IMR-90 (cell line): ENCODE measurements at regions not wholly inside any gene's neighbourhood (a gene's known extent, or its start where the extent isn't known, plus 50 kb on each side); places are given as distances from the start of the nearest gene placed in this dataset.

ENCODE experiments used
- ATAC-seq: fragments of 200-7000 bp; cut with Tn5 transposase; 2 replicates; pipeline ENCODE4 v1.9.1; 2020; ENCODE audit warnings: low read depth, mild to moderate bottlenecking, moderate library complexity
- BruUV-seq: library from RNA; stranded (reverse); fragments of 400-500 nt; replicated peaks from 2 replicates; lab custom pipeline; 2021; lab: Mats Ljungman, UMichigan
- CTCF ChIA-PET: fragments of 300-600 bp; formaldehyde crosslinking; extraction: SDS; loops from one replicate; lab custom pipeline; 2021; ENCODE audit warnings: antibody characterized with exemption; lab: Yijun Ruan, JAX
- POLR2A ChIA-PET: fragments of 300-600 bp; sonication (Branson Sonifier 250); formaldehyde crosslinking; loops from one replicate; lab custom pipeline; 2022; ENCODE audit warnings: antibody characterized with exemption; ENCODE audit not compliant: unreplicated experiment; lab: Charles Lee
- DNase-seq: peaks from one replicate; pipeline ENCODE4 v3.0.0; 2013
- H2AFZ ChIP-seq: replicated peaks from 2 replicates; pipeline ENCODE3; 2013; ENCODE audit warnings: low read length, mild to moderate bottlenecking; ENCODE audit not compliant: poor library complexity
- H2AK5ac ChIP-seq: 2 replicates; pipeline ENCODE4 v1.6.1; 2013; ENCODE audit warnings: low read depth, low read length, inconsistent platforms
- H2AK9ac ChIP-seq: replicated peaks from 2 replicates; pipeline ENCODE3; 2013; ENCODE audit warnings: mild to moderate bottlenecking, low read depth, low read length, moderate library complexity; ENCODE audit not compliant: poor library complexity
- H2BK120ac ChIP-seq: 2 replicates; pipeline ENCODE4 v1.6.1; 2013; ENCODE audit warnings: low read depth, low read length, inconsistent platforms
- H2BK15ac ChIP-seq: 3 replicates; pipeline ENCODE4 v1.6.1; 2013; ENCODE audit warnings: low read depth, low read length, inconsistent platforms
- H2BK20ac ChIP-seq: 2 replicates; pipeline ENCODE4 v1.6.1; 2013; ENCODE audit warnings: low read depth, mild to moderate bottlenecking, inconsistent platforms, low read length, moderate library complexity
- H2BK5ac ChIP-seq: 2 replicates; pipeline ENCODE4 v1.6.1; 2013; ENCODE audit warnings: mild to moderate bottlenecking, low read depth, low read length, inconsistent platforms; ENCODE audit not compliant: poor library complexity, severe bottlenecking
- H3K14ac ChIP-seq: replicated peaks from 2 replicates; pipeline ENCODE4 v1.6.1; 2013; ENCODE audit warnings: low read depth, low read length, inconsistent platforms
- H3K18ac ChIP-seq: 2 replicates; pipeline ENCODE4 v1.6.1; 2013; ENCODE audit warnings: low read depth, low read length, control low read depth
- H3K23ac ChIP-seq: 2 replicates; pipeline ENCODE4 v1.6.1; 2013; ENCODE audit warnings: low read depth, low read length, inconsistent platforms
- H3K27ac ChIP-seq: 2 replicates; pipeline ENCODE4 v1.5.1; 2013; ENCODE audit warnings: mild to moderate bottlenecking, control low read depth, low read length; ENCODE audit not compliant: insufficient read depth
- H3K27me3 ChIP-seq: 2 replicates; pipeline ENCODE4 v1.6.1; 2013; ENCODE audit warnings: low read length; ENCODE audit not compliant: control insufficient read depth, insufficient read depth
- H3K36me3 ChIP-seq: 2 replicates; pipeline ENCODE4 v1.6.1; 2013; ENCODE audit warnings: low read length, mixed read lengths; ENCODE audit not compliant: control insufficient read depth, insufficient read depth
- H3K4ac ChIP-seq: 2 replicates; pipeline ENCODE4 v1.6.1; 2013; ENCODE audit warnings: low read depth, low read length, inconsistent platforms
- H3K4me1 ChIP-seq: 2 replicates; pipeline ENCODE4 v1.6.1; 2013; ENCODE audit warnings: low read length, mixed read lengths; ENCODE audit not compliant: control insufficient read depth, insufficient read depth
- H3K4me2 ChIP-seq: 2 replicates; pipeline ENCODE4 v1.6.1; 2013; ENCODE audit warnings: low read depth, mild to moderate bottlenecking, control low read depth, low read length, moderate library complexity
- H3K4me3 ChIP-seq: 2 replicates; pipeline ENCODE4 v1.5.1; 2013; ENCODE audit warnings: low read depth, mild to moderate bottlenecking, control low read depth, low read length, moderate library complexity; ENCODE audit not compliant: insufficient read depth
- H3K56ac ChIP-seq: 2 replicates; pipeline ENCODE4 v1.6.1; 2013; ENCODE audit warnings: low read length, inconsistent platforms; ENCODE audit not compliant: insufficient read depth; ENCODE audit errors: extremely low read depth
- H3K79me1 ChIP-seq, 2 experiments: 2 replicates each; pipeline ENCODE4 v1.6.1; 2013; ENCODE audit warnings: low read length in 2 of 2, inconsistent platforms in 1 of 2, low read depth in 1 of 2
- H3K9ac ChIP-seq: 2 replicates; pipeline ENCODE4 v1.6.1; 2013; ENCODE audit warnings: low read depth, low read length, control low read depth
- H3K9me1 ChIP-seq: 2 replicates; pipeline ENCODE4 v1.6.1; 2013; ENCODE audit warnings: low read length, inconsistent platforms; ENCODE audit not compliant: insufficient read depth
- H3K9me3 ChIP-seq: 2 replicates; pipeline ENCODE4 v1.6.1; 2013; ENCODE audit warnings: low read length; ENCODE audit not compliant: control insufficient read depth, insufficient read depth
- H4K20me1 ChIP-seq: 2 replicates; pipeline ENCODE4 v1.6.1; 2013; ENCODE audit warnings: low read length, inconsistent platforms; ENCODE audit not compliant: insufficient read depth
- H4K5ac ChIP-seq: 2 replicates; pipeline ENCODE4 v1.6.1; 2013; ENCODE audit warnings: mild to moderate bottlenecking, low read depth, low read length, control low read depth
- H4K8ac ChIP-seq, 2 experiments: 2 replicates each; pipeline ENCODE4 v1.6.1; 2013; ENCODE audit warnings: low read depth in 2 of 2, low read length in 2 of 2, control low read depth in 1 of 2, inconsistent platforms in 1 of 2
- H4K91ac ChIP-seq: 2 replicates; pipeline ENCODE4 v1.6.1; 2013; ENCODE audit warnings: low read depth, low read length, inconsistent platforms; ENCODE audit not compliant: insufficient read depth
- FOS ChIP-seq: fragments of 150-350 bp; IDR thresholded peaks from 2 replicates; pipeline ENCODE4 v1.6.1; 2016; ENCODE audit warnings: low read depth, low read length
- NFE2L2 ChIP-seq: fragments of 150-350 bp; IDR thresholded peaks from 2 replicates; pipeline ENCODE4 v1.6.1; 2016; ENCODE audit warnings: low read depth, mild to moderate bottlenecking, low read length
- WGBS, 2 experiments: methylation state at CpG; one replicate each; pipeline versions ENCODE4 v1.1.5 to v1.1.7; 2013; ENCODE audit warnings: missing lambda C conversion rate in 2 of 2; ENCODE audit not compliant: insufficient read length in 1 of 2; ENCODE audit errors: extremely low coverage in 2 of 2; 5-methylcytosine and 5-hydroxymethylcytosine counted together
- dilution Hi-C: fragments of 300-500 bp; cut with HindIII; formaldehyde crosslinking; loops from one replicate; pipeline ENCODE4 v1.14.3; 2018; ENCODE audit warnings: low sequenced_read_pairs; ENCODE audit not compliant: unreplicated experiment
- in situ Hi-C: fragments of 300-500 bp; cut with MboI; formaldehyde crosslinking; loops from 3 replicates; pipeline ENCODE4 v1.14.3; 2019; ENCODE audit warnings: low sequenced_read_pairs, inconsistent platforms, mixed read lengths
- intact Hi-C: fragments of 100-400 bp; cut with micrococcal nuclease; formaldehyde crosslinking; loops from 2 replicates; pipeline ENCODE4 v1.10.0; 2022
- TF ChIP-seq, protein P1 (sequence below): conservative IDR thresholded peaks from 2 replicates; pipeline ENCODE4 v1.5.1; 2012; ENCODE audit warnings: mild to moderate bottlenecking, low read depth, low read length, improper control_type of control experiment
- TF ChIP-seq, protein P2 (sequence below): fragments of 150-350 bp; IDR thresholded peaks from 2 replicates; pipeline ENCODE4 v1.6.1; 2016; ENCODE audit warnings: low read depth, mild to moderate bottlenecking, low read length, moderate library complexity, borderline replicate concordance

DNA sequence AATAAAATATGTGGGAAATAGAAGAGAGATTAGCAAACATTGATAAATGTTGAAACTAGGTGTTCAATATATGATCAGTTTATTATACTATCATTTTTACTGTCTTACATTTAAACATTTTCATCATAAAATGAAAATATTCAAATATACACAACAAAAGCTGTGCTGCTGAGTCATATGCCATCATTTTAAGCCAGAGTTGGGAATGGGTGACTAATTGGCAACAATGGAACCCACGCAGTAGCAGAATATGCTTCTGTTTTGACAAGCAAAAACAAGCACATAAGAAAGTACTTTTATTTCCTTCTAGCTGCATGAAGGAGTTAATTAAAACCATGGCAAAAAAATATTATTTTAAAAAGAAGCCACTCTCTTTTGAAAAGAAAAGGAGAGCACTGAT is 340.0 kb upstream of the EDIL3 start:
- H3K23ac ChIP-seq = no peak overlapping the region
- no CpG with 5 or more reads among the region's 1 CpG for WGBS, 2 experiments
- in situ Hi-C loops = no loop called here
- DNase-seq (peak; percentile 75), ATAC-seq (peak; percentile 66; the same call in 1 of the 2 replicates)
- no peaks in the 10 kb centered on the region for H3K4me1 ChIP-seq
- dilution Hi-C loops = no loop called here
- no peak overlapping the region for H4K5ac ChIP-seq
- ChIA-PET POLR2A (no interaction called here), CTCF (interaction anchor here (0.6 kb wide), 1 partner anchor 303 kb away, joined by 5 read pairs; no protein-coding TSS in a partner anchor)
- H3K18ac ChIP-seq = no peak overlapping the region
- no peak overlapping the region for H3K4ac ChIP-seq
- no peaks in the 10 kb centered on the region for H3K9me1 ChIP-seq
- no peak overlapping the region for H2BK15ac ChIP-seq
- no peaks in the 10 kb centered on the region for H3K9me3 ChIP-seq
- no peaks in the 10 kb centered on the region for H3K36me3 ChIP-seq
- intact Hi-C loops = no loop called here
- H3K4me2 ChIP-seq = no peak overlapping the region
- H4K91ac ChIP-seq = no peak overlapping the region
- no peak overlapping the region for H3K14ac ChIP-seq
- TF ChIP-seq FOS = peak; percentile 56; the same call in 1 of the 2 replicates
- TF ChIP-seq, protein P1, sequence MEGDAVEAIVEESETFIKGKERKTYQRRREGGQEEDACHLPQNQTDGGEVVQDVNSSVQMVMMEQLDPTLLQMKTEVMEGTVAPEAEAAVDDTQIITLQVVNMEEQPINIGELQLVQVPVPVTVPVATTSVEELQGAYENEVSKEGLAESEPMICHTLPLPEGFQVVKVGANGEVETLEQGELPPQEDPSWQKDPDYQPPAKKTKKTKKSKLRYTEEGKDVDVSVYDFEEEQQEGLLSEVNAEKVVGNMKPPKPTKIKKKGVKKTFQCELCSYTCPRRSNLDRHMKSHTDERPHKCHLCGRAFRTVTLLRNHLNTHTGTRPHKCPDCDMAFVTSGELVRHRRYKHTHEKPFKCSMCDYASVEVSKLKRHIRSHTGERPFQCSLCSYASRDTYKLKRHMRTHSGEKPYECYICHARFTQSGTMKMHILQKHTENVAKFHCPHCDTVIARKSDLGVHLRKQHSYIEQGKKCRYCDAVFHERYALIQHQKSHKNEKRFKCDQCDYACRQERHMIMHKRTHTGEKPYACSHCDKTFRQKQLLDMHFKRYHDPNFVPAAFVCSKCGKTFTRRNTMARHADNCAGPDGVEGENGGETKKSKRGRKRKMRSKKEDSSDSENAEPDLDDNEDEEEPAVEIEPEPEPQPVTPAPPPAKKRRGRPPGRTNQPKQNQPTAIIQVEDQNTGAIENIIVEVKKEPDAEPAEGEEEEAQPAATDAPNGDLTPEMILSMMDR = no peak
- TF ChIP-seq NFE2L2 = peak; percentile 19; the same call in 1 of the 2 replicates
- TF ChIP-seq, protein P2, sequence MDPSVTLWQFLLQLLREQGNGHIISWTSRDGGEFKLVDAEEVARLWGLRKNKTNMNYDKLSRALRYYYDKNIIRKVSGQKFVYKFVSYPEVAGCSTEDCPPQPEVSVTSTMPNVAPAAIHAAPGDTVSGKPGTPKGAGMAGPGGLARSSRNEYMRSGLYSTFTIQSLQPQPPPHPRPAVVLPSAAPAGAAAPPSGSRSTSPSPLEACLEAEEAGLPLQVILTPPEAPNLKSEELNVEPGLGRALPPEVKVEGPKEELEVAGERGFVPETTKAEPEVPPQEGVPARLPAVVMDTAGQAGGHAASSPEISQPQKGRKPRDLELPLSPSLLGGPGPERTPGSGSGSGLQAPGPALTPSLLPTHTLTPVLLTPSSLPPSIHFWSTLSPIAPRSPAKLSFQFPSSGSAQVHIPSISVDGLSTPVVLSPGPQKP = no peak
- H3K9ac ChIP-seq = no peak overlapping the region
- H3K79me1 ChIP-seq = no peaks in the 10 kb centered on the region
- H4K20me1 ChIP-seq = no peaks in the 10 kb centered on the region
- no peak overlapping the region for H2BK120ac ChIP-seq
- H2BK5ac ChIP-seq = no peak overlapping the region
- H4K8ac ChIP-seq = no peak overlapping the region
- H3K27me3 ChIP-seq = no peaks in the 10 kb centered on the region
- H2AFZ ChIP-seq = no peak overlapping the region
- H2AK9ac ChIP-seq = no peak overlapping the region
- no peak overlapping the region for H2AK5ac ChIP-seq
- no TSS peak for BruUV-seq
- no peak overlapping the region for H3K4me3 ChIP-seq
- no peak overlapping the region for H2BK20ac ChIP-seq
- no peak overlapping the region for H3K27ac ChIP-seq
- H3K56ac ChIP-seq = no peak overlapping the region
